ENCODE measurements at regions not wholly inside any gene's neighbourhood (a gene's known extent, or its start where the extent isn't known, plus 50 kb on each side); places are given as distances from the start of the nearest gene placed in this dataset.

GRCh38 chr4:27629532-27630225 is 769.0 kb downstream of the STIM2 start:
- intact Hi-C loops (cut with DNase I, micrococcal nuclease) = no loop called here
- H3K36me3 ChIP-seq (ENCODE audit: low read depth) = no peaks in the 10 kb centered on the region
- DNase-seq = no peak
- H3K4me1 ChIP-seq (ENCODE audit: low read depth) = no peaks in the 10 kb centered on the region
- no peak overlapping the region for H3K4me3 ChIP-seq
- TF ChIP-seq CTCF (IDR thresholded peaks at IDR 0.05) = no peak
- no peaks in the 10 kb centered on the region for H3K9me3 ChIP-seq
- no peak for ATAC-seq

GRCh38 chr4:27635936-27636913 is 775.6 kb downstream of the STIM2 start:
- no peaks in the 10 kb centered on the region for H3K9me3 ChIP-seq
- intact Hi-C loops (cut with DNase I, micrococcal nuclease) = no loop called here
- no peak for ATAC-seq
- no peak for DNase-seq
- no peak for TF ChIP-seq CTCF (IDR thresholded peaks at IDR 0.05)
- H3K4me3 ChIP-seq = no peak overlapping the region
- H3K36me3 ChIP-seq (ENCODE audit: low read depth) = no peaks in the 10 kb centered on the region
- H3K4me1 ChIP-seq (ENCODE audit: low read depth) = no peaks in the 10 kb centered on the region

GRCh38 chr4:27638163-27638915 is 777.7 kb downstream of the STIM2 start:
- no peaks in the 10 kb centered on the region for H3K36me3 ChIP-seq (ENCODE audit: low read depth)
- TF ChIP-seq CTCF (IDR thresholded peaks at IDR 0.05) = no peak
- H3K4me1 ChIP-seq (ENCODE audit: low read depth) = no peaks in the 10 kb centered on the region
- H3K4me3 ChIP-seq = no peak overlapping the region
- intact Hi-C loops (cut with DNase I, micrococcal nuclease) = no loop called here
- no peak for ATAC-seq
- H3K9me3 ChIP-seq = no peaks in the 10 kb centered on the region
- DNase-seq = no peak

- intact Hi-C loops (cut with DNase I, micrococcal nuclease) = no loop called here
- ATAC-seq = no peak
- H3K4me1 ChIP-seq (ENCODE audit: low read depth) = no peaks in the 10 kb centered on the region
- no peak overlapping the region for H3K4me3 ChIP-seq
- no peak for TF ChIP-seq CTCF (IDR thresholded peaks at IDR 0.05)
- H3K36me3 ChIP-seq (ENCODE audit: low read depth) = no peaks in the 10 kb centered on the region
- DNase-seq = no peak
- H3K9me3 ChIP-seq = no peaks in the 10 kb centered on the region
These were observed 782.5 kb downstream of the STIM2 start for GRCh38 chr4:27643101-27643500.

- Histone ChIP-seq H3K4me3 (no peak overlapping the region), H3K9me3 (no peaks in the 10 kb centered on the region), H3K36me3 (ENCODE audit: low read depth) (no peaks in the 10 kb centered on the region), H3K4me1 (ENCODE audit: low read depth) (no peaks in the 10 kb centered on the region)
- DNase-seq (no peak), ATAC-seq (no peak)
- intact Hi-C loops (cut with DNase I, micrococcal nuclease) = no loop called here
- TF ChIP-seq CTCF (IDR thresholded peaks at IDR 0.05) = no peak
These were observed 787.8 kb downstream of the STIM2 start for GRCh38 chr4:27648416-27648815.

All from mucosa of descending colon (tissue), 3 donors.